GM12872 (cell line): ENCODE measurements at regions not wholly inside any gene's neighbourhood (a gene's known extent, or its start where the extent isn't known, plus 50 kb on each side); places are given as distances from the start of the nearest gene placed in this dataset.

Experiments
- TF ChIP-seq, protein P1 (sequence below): IDR thresholded peaks from 3 replicates; pipeline ENCODE4 v1.5.1; 2011; ENCODE audit warnings: low read depth, mild to moderate bottlenecking, low read length, moderate library complexity; ENCODE audit not compliant: insufficient read depth

DNA sequence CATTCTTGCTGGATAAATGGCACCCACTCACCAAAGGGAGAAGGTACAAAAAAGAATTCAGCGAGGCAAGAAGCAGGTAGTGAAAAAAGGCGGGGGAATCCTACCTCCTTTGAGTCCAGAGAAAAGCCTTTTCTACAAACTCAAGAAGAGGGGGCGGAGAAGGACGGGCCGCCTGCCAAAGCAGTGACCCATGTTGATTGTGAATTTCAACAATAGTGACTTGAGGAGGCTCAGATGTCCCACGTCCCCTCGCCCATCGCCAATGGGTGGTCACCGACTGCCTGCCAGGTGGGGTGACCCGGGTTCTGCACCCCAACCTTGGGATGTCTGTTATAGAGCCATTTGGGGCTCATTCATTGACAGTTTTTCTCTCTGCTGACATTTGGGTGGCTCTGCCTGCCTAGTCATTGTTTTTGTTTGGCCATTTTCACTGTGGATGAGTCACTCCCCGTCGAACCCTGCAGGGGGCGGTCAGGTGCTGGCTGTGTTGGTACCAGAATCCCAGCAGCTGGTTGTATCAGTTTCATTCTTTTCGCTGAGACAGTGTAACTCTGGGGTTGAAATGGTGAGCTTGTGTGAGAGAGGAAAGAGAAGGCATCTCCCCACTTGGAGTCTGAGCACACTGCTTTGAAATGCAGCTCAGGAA is 163.4 kb upstream of the NCAM1 start:
- TF ChIP-seq, protein P1, sequence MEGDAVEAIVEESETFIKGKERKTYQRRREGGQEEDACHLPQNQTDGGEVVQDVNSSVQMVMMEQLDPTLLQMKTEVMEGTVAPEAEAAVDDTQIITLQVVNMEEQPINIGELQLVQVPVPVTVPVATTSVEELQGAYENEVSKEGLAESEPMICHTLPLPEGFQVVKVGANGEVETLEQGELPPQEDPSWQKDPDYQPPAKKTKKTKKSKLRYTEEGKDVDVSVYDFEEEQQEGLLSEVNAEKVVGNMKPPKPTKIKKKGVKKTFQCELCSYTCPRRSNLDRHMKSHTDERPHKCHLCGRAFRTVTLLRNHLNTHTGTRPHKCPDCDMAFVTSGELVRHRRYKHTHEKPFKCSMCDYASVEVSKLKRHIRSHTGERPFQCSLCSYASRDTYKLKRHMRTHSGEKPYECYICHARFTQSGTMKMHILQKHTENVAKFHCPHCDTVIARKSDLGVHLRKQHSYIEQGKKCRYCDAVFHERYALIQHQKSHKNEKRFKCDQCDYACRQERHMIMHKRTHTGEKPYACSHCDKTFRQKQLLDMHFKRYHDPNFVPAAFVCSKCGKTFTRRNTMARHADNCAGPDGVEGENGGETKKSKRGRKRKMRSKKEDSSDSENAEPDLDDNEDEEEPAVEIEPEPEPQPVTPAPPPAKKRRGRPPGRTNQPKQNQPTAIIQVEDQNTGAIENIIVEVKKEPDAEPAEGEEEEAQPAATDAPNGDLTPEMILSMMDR: peak; percentile 74

DNA sequence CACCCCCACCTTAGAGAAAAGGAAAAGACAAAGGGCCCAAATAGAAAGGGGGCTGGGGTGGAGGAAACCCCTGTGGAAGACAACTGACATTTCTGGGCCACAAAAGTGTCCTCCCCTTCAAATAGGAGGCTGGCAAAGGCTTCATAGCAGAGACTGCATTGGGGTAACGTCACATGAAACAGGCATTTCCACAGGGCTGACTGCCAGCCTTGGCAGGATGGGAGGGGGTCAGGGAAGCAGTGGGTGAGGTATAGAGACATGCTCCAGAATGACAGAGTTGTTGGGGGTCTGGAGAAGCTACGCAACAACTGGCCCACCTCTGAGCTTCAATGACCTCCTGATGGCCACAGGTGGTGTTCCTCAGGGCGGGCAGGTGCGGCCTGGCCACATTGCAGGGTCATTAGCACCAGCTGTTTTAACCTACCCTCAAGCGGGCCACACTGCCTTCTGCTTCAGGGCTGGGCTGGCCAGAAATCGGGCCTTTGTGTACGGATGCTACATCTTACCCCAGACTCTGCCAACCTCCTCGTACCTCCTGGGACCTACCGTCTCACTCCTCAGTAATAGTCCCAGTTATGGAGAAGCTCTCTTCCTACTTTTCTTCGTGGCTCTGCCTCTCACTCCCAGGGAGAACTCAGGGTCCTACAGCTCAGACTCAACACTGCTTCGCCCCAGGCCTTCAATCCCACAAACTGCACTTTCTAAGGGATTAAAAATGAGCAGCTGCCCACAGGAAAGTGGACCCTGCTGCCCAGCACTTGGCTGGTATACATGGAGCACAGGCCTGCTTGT is 160.0 kb upstream of the NCAM1 start:
- TF ChIP-seq, protein P1: no peak

DNA sequence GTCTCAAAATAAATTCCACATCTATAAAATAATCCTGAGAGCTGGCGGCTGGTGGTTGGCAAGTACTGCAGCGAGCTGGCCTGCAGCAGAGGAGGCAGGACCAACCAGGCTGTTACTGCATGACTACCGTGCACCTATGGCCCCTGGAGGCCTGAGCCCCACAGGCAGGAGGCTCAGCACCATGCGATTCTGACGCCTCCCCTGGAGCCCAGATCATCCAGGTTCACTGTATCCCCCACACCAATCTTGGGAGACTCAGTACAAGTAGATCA is 159.5 kb upstream of the NCAM1 start:
- TF ChIP-seq, protein P1: no peak

DNA sequence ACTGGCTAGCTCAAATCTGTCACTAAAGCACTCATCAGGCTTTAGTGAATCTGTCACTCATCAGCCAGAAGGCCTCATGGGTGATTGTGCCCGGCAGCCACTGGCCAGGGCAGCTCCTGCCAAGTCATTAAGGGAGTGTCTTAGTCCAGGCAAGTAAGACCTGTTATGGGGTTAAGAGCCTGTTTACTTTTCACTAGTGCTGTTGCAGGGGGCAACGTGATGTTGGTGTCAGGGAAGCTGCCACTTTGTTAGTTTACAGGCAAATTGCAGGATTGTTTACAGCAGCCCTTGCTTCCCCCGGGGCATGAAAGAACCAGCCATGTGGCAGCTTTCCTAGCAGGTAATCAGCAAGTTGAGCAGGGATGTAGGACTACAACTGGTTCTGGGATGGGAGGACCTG is 155.6 kb upstream of the NCAM1 start:
- TF ChIP-seq, protein P1: no peak

DNA sequence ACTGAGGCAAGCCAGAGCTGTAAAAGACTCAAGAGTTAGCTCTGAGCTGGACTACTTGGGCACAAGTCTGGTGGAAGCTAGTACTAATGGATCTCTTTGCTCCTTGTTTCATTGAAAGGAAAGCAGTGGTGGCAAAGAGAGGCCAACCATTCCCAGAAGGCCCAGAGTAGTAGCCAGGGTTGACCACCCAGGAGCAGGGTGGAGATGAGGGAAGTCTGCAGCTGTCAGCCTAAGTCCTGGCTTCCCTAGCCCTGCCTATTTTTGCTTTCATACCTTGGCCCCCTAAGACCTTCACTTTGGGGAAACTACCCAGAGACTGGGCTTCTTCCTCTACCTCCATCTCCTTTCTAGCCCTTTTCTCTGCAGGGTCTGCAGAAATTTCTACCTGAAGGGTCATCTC is 155.0 kb upstream of the NCAM1 start:
- TF ChIP-seq, protein P1: no peak

DNA sequence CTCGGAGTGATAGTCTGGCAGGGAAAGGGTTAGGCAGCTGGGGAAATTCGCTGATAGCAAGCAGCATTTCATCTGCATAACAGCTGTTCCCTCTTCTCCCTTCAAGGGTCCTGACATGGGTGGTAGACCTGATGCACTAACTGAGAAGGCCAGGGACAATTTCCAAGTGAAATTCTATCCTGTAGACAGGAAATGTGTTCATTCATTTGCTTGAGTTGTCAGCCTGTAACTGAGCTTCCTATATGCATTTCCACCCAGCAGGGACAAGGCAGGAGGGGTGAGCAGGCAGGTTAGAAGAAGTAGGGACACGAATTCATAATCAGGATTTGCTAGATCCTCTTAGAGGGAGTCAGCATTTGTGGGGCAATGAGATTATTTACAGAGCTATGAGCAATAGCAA is 154.3 kb upstream of the NCAM1 start:
- TF ChIP-seq, protein P1: no peak

DNA sequence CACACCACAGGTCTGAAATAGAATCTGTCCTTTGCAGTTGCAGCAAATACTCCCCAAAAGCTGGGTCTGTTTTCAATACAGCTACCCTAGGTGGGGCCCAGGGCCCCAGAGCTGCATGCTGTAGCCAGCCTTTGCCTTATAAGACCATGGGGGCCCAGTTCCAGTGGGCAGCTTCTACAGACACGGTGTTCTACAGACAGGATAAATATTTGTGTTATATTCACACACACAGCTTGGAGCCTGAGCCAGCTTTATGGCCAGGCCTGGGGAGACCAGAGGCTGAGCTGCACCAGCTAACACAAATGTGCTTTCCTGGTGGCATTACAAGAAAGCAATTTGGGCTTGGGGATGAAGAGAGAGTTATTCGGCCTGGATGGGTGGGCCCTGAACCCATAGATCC is 151.8 kb upstream of the NCAM1 start:
- TF ChIP-seq, protein P1: no peak
